EH (cell line): ENCODE measurements at regions not wholly inside any gene's neighbourhood (a gene's known extent, or its start where the extent isn't known, plus 50 kb on each side); places are given as distances from the start of the nearest gene placed in this dataset.

ENCODE experiments used
- DNase-seq: peaks from one replicate; pipeline ENCODE4 v3.0.0-alpha.2; 2015; ENCODE audit warnings: low read depth

DNA sequence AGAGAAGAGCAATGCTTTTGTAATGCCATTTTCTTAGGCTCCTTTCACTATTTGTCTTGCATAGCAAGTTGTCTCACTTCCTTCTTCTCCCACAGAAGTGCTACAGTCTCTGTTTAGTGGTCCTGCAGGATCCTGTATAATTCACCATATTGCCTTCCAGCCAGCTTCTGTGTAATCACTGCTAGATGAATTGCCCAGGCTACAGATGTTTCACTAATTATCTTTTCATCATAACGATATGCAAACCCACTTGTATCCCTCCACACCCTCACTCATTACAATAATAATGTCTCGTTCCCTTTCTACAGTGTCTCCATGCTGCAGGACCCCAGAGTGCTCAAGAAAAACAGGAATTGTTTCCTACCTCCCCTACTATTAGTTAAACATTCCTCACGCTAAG is 402.9 kb downstream of the TBL1XR1 start:
- no peak for DNase-seq

DNA sequence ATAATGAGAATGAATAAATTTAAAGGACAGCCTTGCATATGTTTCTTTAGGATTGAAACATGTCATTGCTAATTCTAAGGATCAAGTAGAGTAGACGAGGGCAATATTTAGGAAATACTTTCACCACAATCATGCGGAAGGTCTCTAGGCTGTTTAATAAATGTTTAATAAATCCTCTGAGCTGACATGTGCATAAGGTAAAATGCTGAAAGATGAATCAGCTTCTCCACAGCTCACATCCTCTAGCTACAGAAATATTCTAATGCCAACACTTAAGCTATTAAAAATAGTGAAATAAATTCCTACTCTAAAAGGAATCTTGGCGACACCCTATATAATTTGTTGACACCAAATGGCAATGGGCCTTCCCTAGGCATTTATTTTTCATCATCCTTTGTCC is 407.3 kb downstream of the TBL1XR1 start:
- DNase-seq = no peak

DNA sequence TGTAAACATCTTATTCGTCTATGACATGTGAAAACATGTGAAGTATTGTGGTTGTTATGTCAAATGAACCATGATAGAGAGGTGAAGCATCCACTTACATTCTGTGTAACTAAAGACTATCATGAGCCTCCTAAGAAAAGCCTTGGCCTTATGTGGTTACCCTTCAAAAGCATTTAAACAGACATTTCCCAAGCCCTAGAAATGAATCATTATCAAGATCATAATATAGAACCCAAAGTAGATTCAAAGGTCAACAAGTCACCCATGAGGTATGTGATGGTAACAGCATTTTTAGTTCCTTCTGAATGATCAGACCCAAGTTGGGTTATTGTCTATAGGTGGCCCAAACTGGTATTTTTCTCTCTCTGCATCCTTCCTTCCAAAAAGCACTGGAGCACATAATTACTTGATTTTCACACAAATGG is 408.0 kb downstream of the TBL1XR1 start:
- DNase-seq = peak; percentile 10

- DNase-seq = no peak
Measured at GRCh38 chr3:176787506-176787905, 409.8 kb downstream of the TBL1XR1 start.

DNA sequence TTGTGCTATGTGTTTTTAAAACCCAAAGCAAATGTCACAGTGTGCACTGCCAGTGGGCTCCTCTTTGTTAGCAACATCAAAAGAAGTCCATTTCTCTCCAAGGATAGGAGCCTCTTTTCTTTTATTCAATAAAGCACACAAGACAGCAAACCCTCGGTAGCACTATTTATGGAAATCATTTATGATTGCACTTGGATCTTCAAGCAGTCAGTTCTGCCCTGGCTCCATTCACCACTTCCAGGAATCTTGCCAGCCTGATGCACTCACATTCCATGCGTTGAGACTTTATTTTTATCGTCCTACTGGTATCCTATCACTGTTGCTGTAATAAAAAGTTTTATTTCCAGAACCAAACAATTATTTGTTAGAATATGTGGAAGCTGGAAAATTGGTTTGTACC is 412.1 kb downstream of the TBL1XR1 start:
- peak; percentile 54 for DNase-seq

DNA sequence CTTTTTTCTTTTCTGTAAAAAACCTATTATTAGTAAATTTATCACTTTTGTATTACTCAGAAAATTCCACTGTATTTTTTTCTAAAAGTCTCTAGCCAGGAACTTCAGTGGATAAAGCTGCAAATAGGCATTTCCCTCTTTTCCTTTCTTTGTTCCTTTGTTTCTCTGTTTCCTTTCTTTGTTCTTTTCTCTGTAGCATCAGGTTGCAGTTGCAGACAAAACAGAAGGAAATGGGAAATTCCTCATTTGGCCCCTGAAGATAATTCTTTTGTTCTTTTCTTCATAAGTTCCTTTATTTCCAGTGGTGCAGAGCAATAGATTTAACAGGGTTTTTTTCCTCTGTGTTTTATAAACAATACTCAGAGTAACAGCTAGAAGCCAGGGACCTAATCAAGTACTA is 416.5 kb downstream of the TBL1XR1 start:
- no peak for DNase-seq

DNA sequence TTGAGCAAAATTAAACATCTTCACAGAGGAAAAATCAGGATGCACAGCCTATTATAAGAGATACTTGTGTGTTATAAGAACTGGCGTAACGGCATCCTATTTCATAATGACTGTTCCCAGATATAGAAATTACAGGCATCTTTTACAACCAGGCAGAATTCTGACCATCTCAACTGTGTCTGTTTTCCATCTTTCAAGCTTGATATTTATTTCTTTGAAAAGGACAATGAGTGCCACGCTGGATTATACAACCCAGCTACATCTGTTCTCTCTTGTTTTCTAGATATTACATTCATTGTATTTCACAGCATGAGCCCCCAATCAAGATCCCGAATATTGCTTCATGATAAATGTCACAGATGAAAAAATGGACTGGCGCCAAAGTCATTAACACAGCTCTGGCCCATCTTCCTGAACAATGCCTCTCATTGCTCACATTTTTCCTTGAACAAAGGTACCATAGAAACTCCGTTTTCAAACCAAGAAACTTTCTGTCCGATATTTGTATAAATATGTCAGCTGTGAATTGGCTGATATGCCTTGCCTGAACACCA is 420.6 kb downstream of the TBL1XR1 start:
- DNase-seq = no peak

GRCh38 chr3:176769547-176770190 is 427.6 kb downstream of the TBL1XR1 start:
- DNase-seq = no peak

GRCh38 chr3:176767385-176767784 is 429.9 kb downstream of the TBL1XR1 start:
- peak; percentile 93 for DNase-seq

DNA sequence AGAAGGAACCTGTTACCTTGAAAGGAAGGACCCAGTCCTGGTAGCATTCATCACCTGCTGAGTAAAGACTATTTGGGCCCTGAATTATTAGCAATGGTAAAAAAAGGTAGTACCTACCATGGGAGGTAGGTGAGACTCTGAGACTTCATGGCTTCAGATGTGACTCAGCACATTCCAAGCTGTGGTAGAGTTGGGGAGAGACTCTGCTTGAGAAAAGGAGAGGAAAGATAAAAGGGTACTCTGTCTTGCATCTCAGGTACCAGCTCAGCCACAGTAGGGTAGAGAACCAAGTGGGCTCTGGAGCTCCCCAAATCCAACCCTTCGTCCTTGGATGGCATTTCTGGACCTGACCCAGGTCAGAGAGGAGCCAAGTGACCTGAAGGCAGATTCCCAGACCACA is 430.4 kb downstream of the TBL1XR1 start:
- DNase-seq = peak; percentile 11

- DNase-seq = peak; percentile 35
Measured at GRCh38 chr3:176765382-176765900, 431.8 kb downstream of the TBL1XR1 start.

- DNase-seq = no peak
Measured at GRCh38 chr3:176759815-176760506, 437.3 kb downstream of the TBL1XR1 start.

- no peak for DNase-seq
Measured at GRCh38 chr3:176757429-176757828, 439.9 kb downstream of the TBL1XR1 start.

DNA sequence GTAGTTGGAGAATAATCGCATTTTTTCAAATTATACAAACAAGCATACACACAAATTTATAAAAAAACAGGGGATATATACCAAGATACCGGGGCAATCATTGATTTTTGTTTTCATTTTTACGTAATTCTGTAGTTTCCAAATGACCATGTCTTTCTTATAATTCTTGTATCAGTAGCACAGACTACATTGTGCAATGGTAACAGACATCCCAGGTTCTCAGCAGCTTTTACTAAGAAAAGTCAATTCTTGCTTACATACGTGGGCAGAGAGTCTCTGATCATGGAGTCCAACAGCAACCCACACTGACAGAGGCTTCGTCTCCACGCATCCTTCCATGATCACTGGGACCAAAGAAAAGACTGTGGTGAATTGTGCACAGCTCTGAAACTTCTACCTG is 441.3 kb downstream of the TBL1XR1 start:
- DNase-seq = no peak

DNA sequence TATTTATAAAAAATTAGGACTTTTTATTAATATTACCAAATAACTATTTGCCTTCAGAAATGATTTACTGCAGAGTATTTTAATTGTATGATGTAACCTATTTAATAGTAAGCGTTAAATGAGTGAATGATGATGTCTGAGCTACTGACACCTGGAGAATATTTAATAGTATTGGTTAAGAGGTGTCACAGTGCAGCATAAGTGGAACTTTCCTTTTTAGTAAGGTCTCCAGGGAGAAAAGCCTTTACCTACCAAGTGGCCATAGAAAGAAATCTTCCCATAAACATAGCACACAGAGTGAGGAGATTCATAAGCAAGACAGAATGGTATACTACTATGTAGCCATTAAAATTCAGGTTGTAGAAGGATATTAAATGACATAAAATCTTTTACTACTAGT is 441.7 kb downstream of the TBL1XR1 start:
- DNase-seq = no peak

DNA sequence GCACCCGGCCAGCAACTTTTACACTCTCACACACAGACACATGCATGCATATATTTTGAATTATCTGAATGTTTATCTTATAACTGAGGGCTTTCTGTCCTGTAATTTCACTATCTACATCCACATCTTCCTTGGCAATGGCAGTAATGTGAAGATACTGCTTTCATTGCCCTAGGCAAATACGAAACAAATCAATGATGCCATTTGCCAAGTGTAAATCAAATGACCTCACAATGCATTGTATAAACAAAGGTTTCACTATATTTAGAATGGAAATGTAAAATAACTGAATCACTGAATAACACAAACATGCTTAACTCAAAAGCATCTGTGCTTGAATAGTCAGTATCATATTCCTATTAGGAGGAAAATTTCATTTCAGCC is 455.6 kb downstream of the TBL1XR1 start:
- peak; percentile 46 for DNase-seq

DNA sequence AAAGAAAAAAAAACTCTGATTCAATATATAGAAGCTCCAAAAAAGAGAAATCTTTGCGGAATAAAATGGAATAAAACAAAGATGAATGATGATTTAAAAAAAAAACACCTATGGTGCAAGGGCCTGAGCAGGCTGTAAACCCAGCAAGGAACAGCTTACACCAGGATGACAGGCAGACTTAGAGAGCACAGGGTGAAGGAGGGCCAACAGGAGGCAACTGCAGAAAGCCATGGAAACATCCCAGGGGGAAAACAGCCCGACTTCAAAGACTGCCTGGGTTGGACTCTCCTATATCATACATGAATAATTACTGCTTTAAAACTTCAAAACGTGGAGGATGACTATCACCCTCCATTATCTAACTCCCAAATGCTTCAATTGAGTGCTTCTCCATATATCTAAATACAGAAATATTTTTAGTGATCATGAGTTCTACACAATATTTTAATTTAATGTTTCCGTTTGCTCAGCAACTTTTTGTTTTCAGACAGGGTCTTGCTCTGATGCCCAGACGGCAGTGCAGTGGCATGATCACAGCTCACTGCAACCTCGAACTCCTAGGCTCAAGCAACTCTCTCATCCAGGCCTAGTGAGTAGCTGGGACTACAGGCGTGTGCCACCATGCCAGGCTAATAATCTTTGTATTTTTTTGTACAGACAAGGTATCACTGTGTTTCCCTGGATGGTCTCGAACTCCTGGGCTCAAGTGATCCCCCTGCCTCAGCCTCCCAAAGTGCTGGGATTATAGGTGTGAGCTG is 456.2 kb downstream of the TBL1XR1 start:
- DNase-seq = no peak

- DNase-seq = peak; percentile 60
Measured at GRCh38 chr3:176739159-176739558, 458.1 kb downstream of the TBL1XR1 start.

DNA sequence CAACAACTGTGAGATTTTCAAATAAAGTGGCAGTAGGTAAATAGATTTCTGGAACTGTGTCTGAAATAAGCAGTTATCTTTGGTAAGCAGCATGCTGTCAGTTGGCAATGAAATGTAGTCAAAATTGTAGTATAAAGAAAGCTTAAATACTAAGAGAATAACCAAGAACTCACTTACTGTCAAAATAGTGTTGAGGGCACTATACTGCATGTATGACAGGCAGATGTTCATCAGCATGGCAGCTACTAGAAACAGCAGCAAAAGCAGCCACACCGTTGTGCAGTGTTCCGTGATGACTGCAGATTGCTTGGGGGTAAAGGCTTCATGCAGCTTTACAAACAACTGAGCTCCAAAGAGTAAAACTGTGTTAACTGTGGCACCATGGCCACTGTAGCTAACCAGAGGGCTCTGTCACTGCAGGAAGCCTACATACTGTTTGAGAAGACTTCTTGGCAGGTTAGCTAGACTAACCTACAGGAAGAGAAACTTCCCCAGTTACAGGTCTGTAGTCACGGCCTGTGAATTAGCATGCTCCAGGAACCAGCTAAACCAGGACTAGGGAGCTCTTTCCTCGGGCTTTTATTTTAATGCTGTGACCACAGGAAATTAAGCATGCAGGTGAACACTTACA is 459.7 kb downstream of the TBL1XR1 start:
- DNase-seq = no peak

DNA sequence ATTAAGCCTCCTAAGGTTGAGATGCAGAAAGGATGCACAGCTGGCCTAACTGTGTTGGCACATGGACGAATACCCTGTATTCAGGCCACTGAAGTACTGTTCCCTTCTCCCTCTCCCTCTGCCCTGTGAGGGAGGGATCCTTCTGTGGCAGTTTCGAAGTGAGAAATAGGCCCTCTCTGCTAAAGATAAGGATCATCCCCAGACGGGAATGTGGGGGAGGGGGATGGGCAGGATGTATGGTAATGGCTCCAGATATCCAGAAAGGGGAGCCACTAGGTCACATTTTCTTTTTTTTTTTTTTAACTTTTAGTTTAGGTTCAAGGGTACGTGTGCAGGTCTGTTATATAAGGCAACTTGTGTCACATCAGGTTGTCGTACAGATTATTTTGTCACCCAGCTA is 463.1 kb downstream of the TBL1XR1 start:
- DNase-seq = peak; percentile 6

- DNase-seq = no peak
Measured at GRCh38 chr3:176724394-176724759, 472.9 kb downstream of the TBL1XR1 start.

GRCh38 chr3:176723758-176724393 is 473.4 kb downstream of the TBL1XR1 start:
- no peak for DNase-seq
